Tibial nerve (tissue), 3 donors: ENCODE measurements at regions not wholly inside any gene's neighbourhood (a gene's known extent, or its start where the extent isn't known, plus 50 kb on each side); places are given as distances from the start of the nearest gene placed in this dataset.

Source experiments
- CTCF ChIP-seq, 5 experiments: fragments of 200-600 bp in 3 of 5; fragments of 450-650 bp in 2 of 5; sonication (generic) in 3 of 5; IDR thresholded peaks; one replicate each; pipeline ENCODE4 v1.5.1; 2016 to 2019; ENCODE audit warnings: antibody characterized with exemption in 5 of 5, mild to moderate bottlenecking in 3 of 5, moderate library complexity in 2 of 5
- POLR2A ChIP-seq, 2 donors: fragments of 450-650 bp; IDR thresholded peaks; one replicate each; pipeline ENCODE4 v1.6.1; 2017; ENCODE audit warnings: antibody characterized with exemption in 2 of 2, mild to moderate bottlenecking in 2 of 2, moderate library complexity in 2 of 2

GRCh38 chr1:200304171-200304570, 105.7 kb downstream of the ZNF281 start:
- no peak for TF ChIP-seq CTCF (IDR thresholded peaks at IDR 0.05)
- TF ChIP-seq POLR2A (IDR thresholded peaks at IDR 0.05), result no peak
